BE2C (cell line): ENCODE measurements at regions not wholly inside any gene's neighbourhood (a gene's known extent, or its start where the extent isn't known, plus 50 kb on each side); places are given as distances from the start of the nearest gene placed in this dataset.
"Not testable (repeated sequence)": the region's sequence is repeated elsewhere in the genome, so short reads cannot be mapped to it uniquely, and the experiment has no call there.

Experiments
- DNase-seq: peaks from one replicate; pipeline ENCODE4 v3.0.0-alpha.2; 2020
- H3K27me3 ChIP-seq: fragments of 250-450 bp; sonication (Bioruptor Pico); 2 replicates; pipeline ENCODE4 v1.5.1; 2020; ENCODE audit warnings: mild to moderate bottlenecking
- H3K36me3 ChIP-seq: fragments of 250-450 bp; sonication (Bioruptor Pico); 2 replicates; pipeline ENCODE4 v1.5.1; 2020; ENCODE audit warnings: mild to moderate bottlenecking
- H3K4me1 ChIP-seq: fragments of 250-450 bp; sonication (Bioruptor Pico); 2 replicates; pipeline ENCODE4 v1.5.1; 2020
- H3K4me3 ChIP-seq: 2 replicates; pipeline ENCODE4 v1.5.1; 2011; ENCODE audit warnings: low read depth, low read length
- H3K9me3 ChIP-seq: fragments of 250-450 bp; sonication (Bioruptor Pico); 2 replicates; pipeline ENCODE4 v1.5.1; 2020
- CTCF ChIP-seq: IDR thresholded peaks from 2 replicates; pipeline ENCODE4 v1.5.1; 2012; ENCODE audit warnings: mild to moderate bottlenecking, low read depth, low read length

- Histone ChIP-seq H3K4me3 (no peak overlapping the region), H3K36me3 (no peaks in the 10 kb centered on the region), H3K27me3 (no peaks in the 10 kb centered on the region), H3K4me1 (no peaks in the 10 kb centered on the region), H3K9me3 (no peaks in the 10 kb centered on the region)
- no peak for TF ChIP-seq CTCF
- no peak for DNase-seq
Measured at GRCh38 chr14:21840765-21841164, 167.1 kb upstream of the OR4E1 start.

- Histone ChIP-seq H3K4me1 (no peaks in the 10 kb centered on the region), H3K4me3 (no peak overlapping the region), H3K36me3 (no peaks in the 10 kb centered on the region), H3K9me3 (no peaks in the 10 kb centered on the region), H3K27me3 (peaks cover 3% of the 10 kb centered on the region; the same call in 1 of the 2 replicates)
- TF ChIP-seq CTCF = no peak
- no peak for DNase-seq
Measured at GRCh38 chr14:21833836-21834235, 160.2 kb upstream of the OR4E1 start.

- no peak for TF ChIP-seq CTCF
- Histone ChIP-seq H3K4me3 (no peak overlapping the region), H3K9me3 (no peaks in the 10 kb centered on the region; the same call in 1 of the 2 replicates), H3K36me3 (no peaks in the 10 kb centered on the region), H3K4me1 (no peaks in the 10 kb centered on the region), H3K27me3 (peaks cover 9% of the 10 kb centered on the region)
- DNase-seq = no peak
Measured at GRCh38 chr14:21825845-21826244, 152.2 kb upstream of the OR4E1 start.

GRCh38 chr14:21825149-21825743 lies 151.6 kb upstream of the OR4E1 start:
- H3K27me3 ChIP-seq = peaks cover 9% of the 10 kb centered on the region
- no peaks in the 10 kb centered on the region for H3K4me1 ChIP-seq
- H3K4me3 ChIP-seq = no peak overlapping the region
- no peaks in the 10 kb centered on the region; the same call in 1 of the 2 replicates for H3K9me3 ChIP-seq
- H3K36me3 ChIP-seq = no peaks in the 10 kb centered on the region
- DNase-seq = peak; percentile 33
- TF ChIP-seq CTCF = peak; percentile 72

- H3K4me3 ChIP-seq = no peak overlapping the region
- no peaks in the 10 kb centered on the region for H3K27me3 ChIP-seq
- H3K4me1 ChIP-seq = no peaks in the 10 kb centered on the region
- TF ChIP-seq CTCF = no peak
- H3K36me3 ChIP-seq = no peaks in the 10 kb centered on the region
- no peak for DNase-seq
- no peaks in the 10 kb centered on the region; the same call in 1 of the 2 replicates for H3K9me3 ChIP-seq
Measured at GRCh38 chr14:21822109-21822508, 148.5 kb upstream of the OR4E1 start.

GRCh38 chr14:21820631-21821030 lies 147.0 kb upstream of the OR4E1 start:
- Histone ChIP-seq H3K27me3 (no peaks in the 10 kb centered on the region), H3K9me3 (no peaks in the 10 kb centered on the region; the same call in 1 of the 2 replicates), H3K36me3 (no peaks in the 10 kb centered on the region), H3K4me1 (no peaks in the 10 kb centered on the region), H3K4me3 (no peak overlapping the region)
- DNase-seq = no peak
- TF ChIP-seq CTCF = no peak

- H3K4me1 ChIP-seq, H3K36me3 ChIP-seq, DNase-seq, H3K9me3 ChIP-seq, H3K4me3 ChIP-seq, H3K27me3 ChIP-seq: not testable (repeated sequence)
Measured at GRCh38 chr14:21819891-21820290, 146.3 kb upstream of the OR4E1 start.

- not testable (repeated sequence) for DNase-seq, H3K9me3 ChIP-seq, H3K4me3 ChIP-seq, H3K4me1 ChIP-seq, H3K27me3 ChIP-seq, H3K36me3 ChIP-seq
Measured at GRCh38 chr14:21817010-21817409, 143.4 kb upstream of the OR4E1 start.
